LNCaP clone FGC (cell line): ENCODE measurements at regions not wholly inside any gene's neighbourhood (a gene's known extent, or its start where the extent isn't known, plus 50 kb on each side); places are given as distances from the start of the nearest gene placed in this dataset.

Experiments
- DNase-seq: peaks from one replicate; pipeline ENCODE4 v3.0.0-alpha.2; 2011; ENCODE audit warnings: low read depth
- H3K4me3 ChIP-seq: 2 replicates; pipeline ENCODE4 v1.5.1; 2011; ENCODE audit warnings: mild to moderate bottlenecking, low read depth, low read length, control low read depth
- TF ChIP-seq, protein P1 (sequence below): IDR thresholded peaks from 2 replicates; pipeline ENCODE4 v1.5.1; 2012; ENCODE audit warnings: mild to moderate bottlenecking; ENCODE audit not compliant: control insufficient read depth, insufficient read depth; ENCODE audit errors: extremely low read depth

GRCh38 chr10:90614631-90615030 lies 243.2 kb downstream of the HTR7 start:
- DNase-seq: no peak
- TF ChIP-seq, protein P1, sequence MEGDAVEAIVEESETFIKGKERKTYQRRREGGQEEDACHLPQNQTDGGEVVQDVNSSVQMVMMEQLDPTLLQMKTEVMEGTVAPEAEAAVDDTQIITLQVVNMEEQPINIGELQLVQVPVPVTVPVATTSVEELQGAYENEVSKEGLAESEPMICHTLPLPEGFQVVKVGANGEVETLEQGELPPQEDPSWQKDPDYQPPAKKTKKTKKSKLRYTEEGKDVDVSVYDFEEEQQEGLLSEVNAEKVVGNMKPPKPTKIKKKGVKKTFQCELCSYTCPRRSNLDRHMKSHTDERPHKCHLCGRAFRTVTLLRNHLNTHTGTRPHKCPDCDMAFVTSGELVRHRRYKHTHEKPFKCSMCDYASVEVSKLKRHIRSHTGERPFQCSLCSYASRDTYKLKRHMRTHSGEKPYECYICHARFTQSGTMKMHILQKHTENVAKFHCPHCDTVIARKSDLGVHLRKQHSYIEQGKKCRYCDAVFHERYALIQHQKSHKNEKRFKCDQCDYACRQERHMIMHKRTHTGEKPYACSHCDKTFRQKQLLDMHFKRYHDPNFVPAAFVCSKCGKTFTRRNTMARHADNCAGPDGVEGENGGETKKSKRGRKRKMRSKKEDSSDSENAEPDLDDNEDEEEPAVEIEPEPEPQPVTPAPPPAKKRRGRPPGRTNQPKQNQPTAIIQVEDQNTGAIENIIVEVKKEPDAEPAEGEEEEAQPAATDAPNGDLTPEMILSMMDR: no peak
- no peak overlapping the region for H3K4me3 ChIP-seq

DNA sequence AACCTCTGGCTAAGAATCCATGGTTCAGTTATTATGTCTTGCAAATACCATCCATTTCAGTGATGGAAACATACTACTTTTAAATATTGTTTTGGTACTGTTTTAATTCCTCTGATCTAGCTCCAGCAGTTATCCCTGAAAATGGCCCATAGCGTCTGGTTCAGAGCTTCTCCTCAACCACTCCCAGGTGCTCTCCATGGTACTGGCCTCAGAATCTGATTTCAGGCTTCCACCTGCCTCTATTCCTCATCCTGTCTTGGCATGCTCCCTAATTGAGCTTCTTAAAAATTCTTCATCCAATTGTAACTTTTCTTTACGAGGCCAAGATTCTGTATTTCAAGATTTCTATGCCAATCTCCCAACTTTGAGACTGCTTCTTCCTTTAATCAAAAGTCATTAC lies 236.3 kb downstream of the HTR7 start:
- DNase-seq: no peak
- TF ChIP-seq, protein P1: no peak
- H3K4me3 ChIP-seq: no peak overlapping the region

- TF ChIP-seq, protein P1: no peak
- H3K4me3 ChIP-seq: no peak overlapping the region
- DNase-seq: no peak
These were observed 222.6 kb downstream of the HTR7 start for GRCh38 chr10:90635111-90635765.

DNA sequence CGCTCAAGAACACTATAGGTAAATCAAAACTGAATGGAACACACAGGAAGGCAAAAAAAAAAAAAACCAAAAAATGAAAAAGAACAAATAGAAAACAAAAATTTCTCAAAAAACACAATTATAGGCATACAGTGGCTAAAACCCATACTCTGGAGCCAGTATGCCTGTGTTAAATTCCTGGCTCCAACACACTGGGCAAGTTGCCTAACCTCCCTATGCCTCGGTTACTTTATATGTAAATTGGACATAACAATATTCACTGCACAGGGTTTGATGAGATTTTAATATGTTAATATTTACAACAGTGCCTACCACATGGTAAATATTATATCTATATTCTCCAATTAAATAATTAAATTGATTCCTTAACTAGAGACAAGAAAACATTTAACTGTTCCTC lies 217.1 kb downstream of the HTR7 start:
- DNase-seq: no peak
- TF ChIP-seq, protein P1: no peak

GRCh38 chr10:90641731-90642130 lies 216.1 kb downstream of the HTR7 start:
- DNase-seq: peak; percentile 23
- H3K4me3 ChIP-seq: peak overlapping the region; percentile 16; the same call in 1 of the 2 replicates
- TF ChIP-seq, protein P1: no peak

More for the DNA sequence above, 217.1 kb downstream of the HTR7 start:
- no peak overlapping the region for H3K4me3 ChIP-seq

DNA sequence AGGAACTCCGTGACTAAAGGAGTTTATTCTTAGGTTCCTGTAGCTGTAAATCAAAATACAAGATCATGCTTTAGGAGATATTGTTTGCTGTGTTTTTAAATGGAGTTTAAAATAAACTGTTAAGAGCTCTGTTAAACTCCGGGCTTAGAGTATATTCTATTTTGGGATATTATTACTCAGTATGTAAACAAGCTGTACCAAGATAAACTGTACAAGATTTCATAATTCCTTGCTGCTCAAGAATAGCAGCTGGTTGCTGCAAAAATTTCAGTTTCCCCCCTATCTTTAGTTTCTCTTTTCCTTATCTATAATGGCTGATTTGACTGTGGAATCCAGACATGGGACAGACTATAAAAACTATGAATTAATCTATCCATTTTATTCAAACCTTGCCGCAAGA lies 215.7 kb downstream of the HTR7 start:
- TF ChIP-seq, protein P1: no peak

DNA sequence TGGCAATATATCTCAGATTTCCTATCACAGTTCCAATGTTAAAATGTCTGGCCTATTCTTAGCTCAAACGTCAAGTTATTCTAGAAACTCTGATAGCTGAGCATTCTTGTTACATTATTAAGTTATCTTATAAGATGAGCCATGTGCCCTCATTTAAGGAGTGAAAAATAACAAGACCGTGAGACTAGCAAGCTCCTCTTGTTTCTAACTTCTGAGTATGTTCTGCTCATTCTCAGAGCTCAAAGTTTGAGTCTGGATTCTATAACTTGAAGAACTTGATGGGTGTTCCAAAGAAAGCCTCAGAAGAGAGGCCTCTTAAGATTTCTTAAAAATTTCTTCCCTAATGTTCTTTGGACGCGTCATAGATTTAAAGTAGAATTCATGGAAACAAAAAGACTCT lies 215.2 kb downstream of the HTR7 start:
- TF ChIP-seq, protein P1: no peak
- DNase-seq: no peak
- no peak overlapping the region for H3K4me3 ChIP-seq

More for the DNA sequence above, 215.7 kb downstream of the HTR7 start:
- peak; percentile 36 for DNase-seq
- H3K4me3 ChIP-seq: 0 out of 2 replicates have a peak overlapping the region, but pooled peaks have one; percentile 16
